ENCODE measurements at regions not wholly inside any gene's neighbourhood (a gene's known extent, or its start where the extent isn't known, plus 50 kb on each side); places are given as distances from the start of the nearest gene placed in this dataset.

DNA sequence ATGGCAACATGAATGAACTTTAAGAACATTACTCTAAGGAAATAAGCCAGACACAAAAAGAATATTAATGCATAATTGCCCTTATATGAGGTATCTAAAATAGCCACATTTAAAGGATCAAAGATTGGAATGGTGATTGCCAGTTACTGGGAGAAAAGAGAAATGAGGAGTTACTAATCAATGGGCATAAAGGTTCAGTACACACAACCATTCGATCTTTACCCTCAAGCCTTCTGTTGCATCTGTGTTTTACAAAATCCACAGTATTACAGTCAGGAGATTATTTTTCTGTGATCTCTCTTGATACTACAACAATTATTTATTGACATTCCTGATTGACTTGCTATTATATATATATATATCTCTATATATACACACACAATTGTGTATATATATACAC, 310.0 kb upstream of the SLITRK5 start:
- TF ChIP-seq, protein P1, sequence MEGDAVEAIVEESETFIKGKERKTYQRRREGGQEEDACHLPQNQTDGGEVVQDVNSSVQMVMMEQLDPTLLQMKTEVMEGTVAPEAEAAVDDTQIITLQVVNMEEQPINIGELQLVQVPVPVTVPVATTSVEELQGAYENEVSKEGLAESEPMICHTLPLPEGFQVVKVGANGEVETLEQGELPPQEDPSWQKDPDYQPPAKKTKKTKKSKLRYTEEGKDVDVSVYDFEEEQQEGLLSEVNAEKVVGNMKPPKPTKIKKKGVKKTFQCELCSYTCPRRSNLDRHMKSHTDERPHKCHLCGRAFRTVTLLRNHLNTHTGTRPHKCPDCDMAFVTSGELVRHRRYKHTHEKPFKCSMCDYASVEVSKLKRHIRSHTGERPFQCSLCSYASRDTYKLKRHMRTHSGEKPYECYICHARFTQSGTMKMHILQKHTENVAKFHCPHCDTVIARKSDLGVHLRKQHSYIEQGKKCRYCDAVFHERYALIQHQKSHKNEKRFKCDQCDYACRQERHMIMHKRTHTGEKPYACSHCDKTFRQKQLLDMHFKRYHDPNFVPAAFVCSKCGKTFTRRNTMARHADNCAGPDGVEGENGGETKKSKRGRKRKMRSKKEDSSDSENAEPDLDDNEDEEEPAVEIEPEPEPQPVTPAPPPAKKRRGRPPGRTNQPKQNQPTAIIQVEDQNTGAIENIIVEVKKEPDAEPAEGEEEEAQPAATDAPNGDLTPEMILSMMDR (IDR thresholded peaks at IDR 0.05) = no peak
- TF ChIP-seq EP300 (IDR thresholded peaks at IDR 0.05) (no peak), POLR2A (IDR thresholded peaks at IDR 0.05) (no peak)

Data from stomach (tissue), 4 donors.